ENCODE measurements at regions not wholly inside any gene's neighbourhood (a gene's known extent, or its start where the extent isn't known, plus 50 kb on each side); places are given as distances from the start of the nearest gene placed in this dataset.
"Not testable (repeated sequence)": the region's sequence is repeated elsewhere in the genome, so short reads cannot be mapped to it uniquely, and the experiment has no call there.

GRCh38 chr2:194464964-194465638, 1191.9 kb upstream of the SLC39A10 start:
- Histone ChIP-seq H3K27me3 (ENCODE audit: control insufficient read depth in 1 of 2, insufficient read depth in 1 of 2, low read length in 2 of 2) (no peaks in the 10 kb centered on the region), H2BK5ac (ENCODE audit: low read depth, low read length, poor library complexity, severe bottlenecking) (no peak overlapping the region), H3K9me3 (ENCODE audit: control insufficient read depth, low read length) (peaks cover 6% of the 10 kb centered on the region), H2BK12ac (ENCODE audit: low read length in 2 of 2) (no peak overlapping the region), H2BK15ac (ENCODE audit: low read depth, poor library complexity, severe bottlenecking) (no peak overlapping the region), H3K4me2 (ENCODE audit: low read length, poor library complexity, severe bottlenecking) (no peak overlapping the region), H3K23ac (ENCODE audit: low read length in 2 of 2) (no peak overlapping the region), H3K18ac (ENCODE audit: low read depth in 1 of 2, low read length in 2 of 2) (no peak overlapping the region), H2AK5ac (ENCODE audit: low read length, severe bottlenecking) (no peak overlapping the region), H2BK120ac (ENCODE audit: low read depth, low read length) (no peak overlapping the region), H3K36me3 (ENCODE audit: control insufficient read depth in 1 of 2, insufficient read depth in 2 of 2, low read depth in 1 of 2, low read length in 2 of 2) (no peaks in the 10 kb centered on the region), H3K14ac (ENCODE audit: low read length in 2 of 2) (no peak overlapping the region), H3K4ac (ENCODE audit: low read depth in 1 of 2, low read length in 2 of 2) (no peak overlapping the region), H3K79me1 (replicated peaks; ENCODE audit: low read length, poor library complexity, severe bottlenecking) (no peaks in the 10 kb centered on the region), H4K91ac (ENCODE audit: low read length) (no peak overlapping the region), H4K8ac (ENCODE audit: low read length) (no peak overlapping the region), H2AFZ (ENCODE audit: low read depth, low read length) (no peak overlapping the region), H3K4me1 (ENCODE audit: control insufficient read depth, insufficient read depth, low read depth, low read length) (no peaks in the 10 kb centered on the region), H3K27ac (ENCODE audit: low read length, poor library complexity, severe bottlenecking) (no peak overlapping the region), H3K9ac (ENCODE audit: low read length) (no peak overlapping the region), H3K4me3 (ENCODE audit: insufficient read depth in 1 of 2, low read depth in 1 of 2, low read length in 2 of 2) (no peak overlapping the region)
- WGBS = 76% methylated on average over 6 of the region's 8 CpGs
- DNase-seq = no peak

- not testable (repeated sequence) for H3K18ac ChIP-seq (ENCODE audit: low read depth in 1 of 2, low read length in 2 of 2); H3K27me3 ChIP-seq (ENCODE audit: control insufficient read depth in 1 of 2, insufficient read depth in 1 of 2, low read length in 2 of 2); H3K4me2 ChIP-seq (ENCODE audit: low read length, poor library complexity, severe bottlenecking); H3K9ac ChIP-seq (ENCODE audit: low read length); H2AFZ ChIP-seq (ENCODE audit: low read depth, low read length); H4K91ac ChIP-seq (ENCODE audit: low read length); H3K14ac ChIP-seq (ENCODE audit: low read length in 2 of 2); H3K79me1 ChIP-seq (replicated peaks; ENCODE audit: low read length, poor library complexity, severe bottlenecking); H3K36me3 ChIP-seq (ENCODE audit: control insufficient read depth in 1 of 2, insufficient read depth in 2 of 2, low read depth in 1 of 2, low read length in 2 of 2); H2BK15ac ChIP-seq (ENCODE audit: low read depth, poor library complexity, severe bottlenecking); H4K8ac ChIP-seq (ENCODE audit: low read length); H2BK120ac ChIP-seq (ENCODE audit: low read depth, low read length); H3K4ac ChIP-seq (ENCODE audit: low read depth in 1 of 2, low read length in 2 of 2); H3K4me1 ChIP-seq (ENCODE audit: control insufficient read depth, insufficient read depth, low read depth, low read length); H2BK5ac ChIP-seq (ENCODE audit: low read depth, low read length, poor library complexity, severe bottlenecking); H3K4me3 ChIP-seq (ENCODE audit: insufficient read depth in 1 of 2, low read depth in 1 of 2, low read length in 2 of 2); H2AK5ac ChIP-seq (ENCODE audit: low read length, severe bottlenecking); H2BK12ac ChIP-seq (ENCODE audit: low read length in 2 of 2); H3K27ac ChIP-seq (ENCODE audit: low read length, poor library complexity, severe bottlenecking); H3K9me3 ChIP-seq (ENCODE audit: control insufficient read depth, low read length); DNase-seq; H3K23ac ChIP-seq (ENCODE audit: low read length in 2 of 2)
- no CpG with 5 or more reads among the region's 2 CpGs for WGBS
Observed at GRCh38 chr2:194462883-194463282, 1194.1 kb upstream of the SLC39A10 start.

- Histone ChIP-seq H3K9ac (ENCODE audit: low read length) (no peak overlapping the region), H3K36me3 (ENCODE audit: control insufficient read depth in 1 of 2, insufficient read depth in 2 of 2, low read depth in 1 of 2, low read length in 2 of 2) (no peaks in the 10 kb centered on the region), H3K79me1 (replicated peaks; ENCODE audit: low read length, poor library complexity, severe bottlenecking) (no peaks in the 10 kb centered on the region), H2AFZ (ENCODE audit: low read depth, low read length) (no peak overlapping the region), H2BK15ac (ENCODE audit: low read depth, poor library complexity, severe bottlenecking) (no peak overlapping the region), H2BK5ac (ENCODE audit: low read depth, low read length, poor library complexity, severe bottlenecking) (no peak overlapping the region), H2BK120ac (ENCODE audit: low read depth, low read length) (no peak overlapping the region), H4K8ac (ENCODE audit: low read length) (no peak overlapping the region), H2AK5ac (ENCODE audit: low read length, severe bottlenecking) (no peak overlapping the region), H3K4ac (ENCODE audit: low read depth in 1 of 2, low read length in 2 of 2) (no peak overlapping the region), H3K4me1 (ENCODE audit: control insufficient read depth, insufficient read depth, low read depth, low read length) (no peaks in the 10 kb centered on the region), H3K14ac (ENCODE audit: low read length in 2 of 2) (no peak overlapping the region), H3K23ac (ENCODE audit: low read length in 2 of 2) (no peak overlapping the region), H3K4me3 (ENCODE audit: insufficient read depth in 1 of 2, low read depth in 1 of 2, low read length in 2 of 2) (no peak overlapping the region), H3K4me2 (ENCODE audit: low read length, poor library complexity, severe bottlenecking) (no peak overlapping the region), H2BK12ac (ENCODE audit: low read length in 2 of 2) (no peak overlapping the region), H3K9me3 (ENCODE audit: control insufficient read depth, low read length) (no peaks in the 10 kb centered on the region), H3K18ac (ENCODE audit: low read depth in 1 of 2, low read length in 2 of 2) (no peak overlapping the region), H3K27me3 (ENCODE audit: control insufficient read depth in 1 of 2, insufficient read depth in 1 of 2, low read length in 2 of 2) (no peaks in the 10 kb centered on the region), H3K27ac (ENCODE audit: low read length, poor library complexity, severe bottlenecking) (no peak overlapping the region), H4K91ac (ENCODE audit: low read length) (no peak overlapping the region)
- WGBS = 43% methylated on average over 1 of the region's 2 CpGs
- DNase-seq = no peak
Observed at GRCh38 chr2:194455358-194455757, 1201.7 kb upstream of the SLC39A10 start.

- Histone ChIP-seq H3K36me3 (ENCODE audit: control insufficient read depth in 1 of 2, insufficient read depth in 2 of 2, low read depth in 1 of 2, low read length in 2 of 2) (no peaks in the 10 kb centered on the region), H3K23ac (ENCODE audit: low read length in 2 of 2) (no peak overlapping the region), H4K91ac (ENCODE audit: low read length) (no peak overlapping the region), H3K27me3 (ENCODE audit: control insufficient read depth in 1 of 2, insufficient read depth in 1 of 2, low read length in 2 of 2) (no peaks in the 10 kb centered on the region), H2BK12ac (ENCODE audit: low read length in 2 of 2) (no peak overlapping the region), H3K18ac (ENCODE audit: low read depth in 1 of 2, low read length in 2 of 2) (no peak overlapping the region), H2BK15ac (ENCODE audit: low read depth, poor library complexity, severe bottlenecking) (no peak overlapping the region), H3K4me1 (ENCODE audit: control insufficient read depth, insufficient read depth, low read depth, low read length) (no peaks in the 10 kb centered on the region), H2AK5ac (ENCODE audit: low read length, severe bottlenecking) (no peak overlapping the region), H4K8ac (ENCODE audit: low read length) (no peak overlapping the region), H2BK120ac (ENCODE audit: low read depth, low read length) (no peak overlapping the region), H3K79me1 (replicated peaks; ENCODE audit: low read length, poor library complexity, severe bottlenecking) (no peaks in the 10 kb centered on the region), H3K4me3 (ENCODE audit: insufficient read depth in 1 of 2, low read depth in 1 of 2, low read length in 2 of 2) (no peak overlapping the region), H2AFZ (ENCODE audit: low read depth, low read length) (no peak overlapping the region), H3K9ac (ENCODE audit: low read length) (no peak overlapping the region), H3K14ac (ENCODE audit: low read length in 2 of 2) (no peak overlapping the region), H2BK5ac (ENCODE audit: low read depth, low read length, poor library complexity, severe bottlenecking) (no peak overlapping the region), H3K27ac (ENCODE audit: low read length, poor library complexity, severe bottlenecking) (no peak overlapping the region), H3K4ac (ENCODE audit: low read depth in 1 of 2, low read length in 2 of 2) (no peak overlapping the region), H3K9me3 (ENCODE audit: control insufficient read depth, low read length) (no peaks in the 10 kb centered on the region), H3K4me2 (ENCODE audit: low read length, poor library complexity, severe bottlenecking) (no peak overlapping the region)
- 65% methylated on average over 4 of the region's 5 CpGs for WGBS
- no peak for DNase-seq
Observed at GRCh38 chr2:194452504-194452903, 1204.5 kb upstream of the SLC39A10 start.
